ENCODE measurements at regions not wholly inside any gene's neighbourhood (a gene's known extent, or its start where the extent isn't known, plus 50 kb on each side); places are given as distances from the start of the nearest gene placed in this dataset.

- H3K27me3 ChIP-seq (ENCODE audit: control insufficient read depth, insufficient read depth, low read length): no peaks in the 10 kb centered on the region
- TF ChIP-seq CTCF (IDR thresholded peaks at IDR 0.05; ENCODE audit: insufficient read depth, low read length, poor library complexity, severe bottlenecking): no peak
- DNase-seq (ENCODE audit: low read depth): no peak
- no peak overlapping the region for H3K4me3 ChIP-seq (ENCODE audit: low read depth, low read length)
- no peaks in the 10 kb centered on the region for H3K36me3 ChIP-seq (ENCODE audit: control insufficient read depth, insufficient read depth, low read length)
These were observed 535.3 kb upstream of the LRFN5 start for GRCh38 chr14:41071351-41071750.

- peak; percentile 60 for DNase-seq (ENCODE audit: low read depth)
- no peak overlapping the region for H3K4me3 ChIP-seq (ENCODE audit: low read depth, low read length)
- TF ChIP-seq CTCF (IDR thresholded peaks at IDR 0.05; ENCODE audit: insufficient read depth, low read length, poor library complexity, severe bottlenecking): no peak
- H3K36me3 ChIP-seq (ENCODE audit: control insufficient read depth, insufficient read depth, low read length): no peaks in the 10 kb centered on the region
- no peaks in the 10 kb centered on the region for H3K27me3 ChIP-seq (ENCODE audit: control insufficient read depth, insufficient read depth, low read length)
These were observed 543.9 kb upstream of the LRFN5 start for GRCh38 chr14:41062826-41063225.

GRCh38 chr14:41055589-41055988, 551.1 kb upstream of the LRFN5 start:
- no peak for TF ChIP-seq CTCF (IDR thresholded peaks at IDR 0.05; ENCODE audit: insufficient read depth, low read length, poor library complexity, severe bottlenecking)
- Histone ChIP-seq H3K4me3 (ENCODE audit: low read depth, low read length) (no peak overlapping the region), H3K27me3 (ENCODE audit: control insufficient read depth, insufficient read depth, low read length) (no peaks in the 10 kb centered on the region), H3K36me3 (ENCODE audit: control insufficient read depth, insufficient read depth, low read length) (no peaks in the 10 kb centered on the region)
- DNase-seq (ENCODE audit: low read depth): no peak

- no peak for TF ChIP-seq CTCF (IDR thresholded peaks at IDR 0.05; ENCODE audit: insufficient read depth, low read length, poor library complexity, severe bottlenecking)
- no peak for DNase-seq (ENCODE audit: low read depth)
- H3K36me3 ChIP-seq (ENCODE audit: control insufficient read depth, insufficient read depth, low read length): no peaks in the 10 kb centered on the region
- no peak overlapping the region for H3K4me3 ChIP-seq (ENCODE audit: low read depth, low read length)
- no peaks in the 10 kb centered on the region for H3K27me3 ChIP-seq (ENCODE audit: control insufficient read depth, insufficient read depth, low read length)
These were observed 554.9 kb upstream of the LRFN5 start for GRCh38 chr14:41051801-41052200.

- DNase-seq (ENCODE audit: low read depth): no peak
- H3K36me3 ChIP-seq (ENCODE audit: control insufficient read depth, insufficient read depth, low read length): no peaks in the 10 kb centered on the region
- H3K4me3 ChIP-seq (ENCODE audit: low read depth, low read length): no peak overlapping the region
- no peak for TF ChIP-seq CTCF (IDR thresholded peaks at IDR 0.05; ENCODE audit: insufficient read depth, low read length, poor library complexity, severe bottlenecking)
- H3K27me3 ChIP-seq (ENCODE audit: control insufficient read depth, insufficient read depth, low read length): no peaks in the 10 kb centered on the region
These were observed 558.9 kb upstream of the LRFN5 start for GRCh38 chr14:41047763-41048162.

- Histone ChIP-seq H3K36me3 (ENCODE audit: control insufficient read depth, insufficient read depth, low read length) (no peaks in the 10 kb centered on the region), H3K4me3 (ENCODE audit: low read depth, low read length) (no peak overlapping the region), H3K27me3 (ENCODE audit: control insufficient read depth, insufficient read depth, low read length) (no peaks in the 10 kb centered on the region)
- no peak for TF ChIP-seq CTCF (IDR thresholded peaks at IDR 0.05; ENCODE audit: insufficient read depth, low read length, poor library complexity, severe bottlenecking)
- no peak for DNase-seq (ENCODE audit: low read depth)
These were observed 569.3 kb upstream of the LRFN5 start for GRCh38 chr14:41037388-41037787.
